Skeletal muscle tissue (tissue), 3 donors: ENCODE measurements at regions not wholly inside any gene's neighbourhood (a gene's known extent, or its start where the extent isn't known, plus 50 kb on each side); places are given as distances from the start of the nearest gene placed in this dataset.
"Not testable (repeated sequence)": the region's sequence is repeated elsewhere in the genome, so short reads cannot be mapped to it uniquely, and the experiment has no call there.

Experiments used
- H3K27ac ChIP-seq: one replicate; pipeline ENCODE4 v1.7.0; 2013; ENCODE audit warnings: mild to moderate bottlenecking, low read depth, low read length, inconsistent platforms
- H3K27me3 ChIP-seq, 3 donors: one replicate each; pipeline ENCODE4 v1.7.0; 2013; ENCODE audit warnings: low read length in 3 of 3; ENCODE audit not compliant: control insufficient read depth in 3 of 3, insufficient read depth in 3 of 3
- H3K36me3 ChIP-seq, 3 donors: one replicate each; pipeline ENCODE4 v1.7.0; 2013; ENCODE audit warnings: low read length in 3 of 3; ENCODE audit not compliant: control insufficient read depth in 3 of 3, insufficient read depth in 3 of 3
- H3K4me1 ChIP-seq, 3 donors: one replicate each; pipeline ENCODE4 v1.7.0; 2013; ENCODE audit warnings: low read length in 3 of 3, mild to moderate bottlenecking in 3 of 3; ENCODE audit not compliant: control insufficient read depth in 3 of 3, insufficient read depth in 3 of 3
- H3K4me3 ChIP-seq, 3 donors: one replicate each; pipeline ENCODE4 v1.7.0; 2013; ENCODE audit warnings: low read length in 3 of 3
- H3K9ac ChIP-seq, 3 donors: one replicate each; pipeline ENCODE4 v1.7.0; 2013; ENCODE audit warnings: low read length in 3 of 3, mild to moderate bottlenecking in 3 of 3, moderate library complexity in 2 of 3, low read depth in 1 of 3
- H3K9me3 ChIP-seq, 3 donors: one replicate each; pipeline ENCODE4 v1.7.0; 2013; ENCODE audit warnings: low read length in 3 of 3; ENCODE audit not compliant: control insufficient read depth in 3 of 3
- donor health status: Osteomylitis.

- H3K27me3 ChIP-seq, H3K27ac ChIP-seq, H3K4me3 ChIP-seq, H3K4me1 ChIP-seq, H3K9me3 ChIP-seq, H3K36me3 ChIP-seq, H3K9ac ChIP-seq: not testable (repeated sequence)
Observed at GRCh38 chrX:40387311-40387710, 193.5 kb upstream of the ATP6AP2 start.

GRCh38 chrX:40385682-40386081 lies 195.1 kb upstream of the ATP6AP2 start:
- Histone ChIP-seq H3K4me3 (no peak overlapping the region), H3K9ac (no peak overlapping the region), H3K4me1 (no peaks in the 10 kb centered on the region), H3K27me3 (no peaks in the 10 kb centered on the region), H3K9me3 (no peaks in the 10 kb centered on the region), H3K27ac (no peak overlapping the region), H3K36me3 (no peaks in the 10 kb centered on the region)

GRCh38 chrX:40385256-40385655 lies 195.5 kb upstream of the ATP6AP2 start:
- Histone ChIP-seq H3K4me3 (no peak overlapping the region), H3K9me3 (no peaks in the 10 kb centered on the region), H3K9ac (no peak overlapping the region), H3K36me3 (no peaks in the 10 kb centered on the region), H3K4me1 (no peaks in the 10 kb centered on the region), H3K27me3 (no peaks in the 10 kb centered on the region), H3K27ac (no peak overlapping the region)

GRCh38 chrX:40383969-40384368 lies 196.8 kb upstream of the ATP6AP2 start:
- H3K27me3 ChIP-seq, result peaks cover 0 to 2% (median 0%) of the 10 kb centered on the region in 3 donors
- H3K9me3 ChIP-seq, result no peaks in the 10 kb centered on the region
- H3K4me3 ChIP-seq, result no peak overlapping the region
- no peaks in the 10 kb centered on the region for H3K36me3 ChIP-seq
- no peak overlapping the region for H3K9ac ChIP-seq
- no peak overlapping the region for H3K27ac ChIP-seq
- H3K4me1 ChIP-seq, result no peaks in the 10 kb centered on the region

- Histone ChIP-seq H3K4me1 (no peaks in the 10 kb centered on the region), H3K36me3 (no peaks in the 10 kb centered on the region), H3K9me3 (no peaks in the 10 kb centered on the region), H3K27me3 (peaks cover 0 to 5% (median 0%) of the 10 kb centered on the region in 3 donors), H3K27ac (no peak overlapping the region), H3K9ac (no peak overlapping the region), H3K4me3 (no peak overlapping the region)
Observed at GRCh38 chrX:40383360-40383759, 197.4 kb upstream of the ATP6AP2 start.

GRCh38 chrX:40380655-40381488 lies 199.9 kb upstream of the ATP6AP2 start:
- no peaks in the 10 kb centered on the region for H3K4me1 ChIP-seq
- peaks cover 0 to 4% (median 0%) of the 10 kb centered on the region in 3 donors for H3K9me3 ChIP-seq
- no peak overlapping the region for H3K9ac ChIP-seq
- H3K27me3 ChIP-seq, result peaks cover 0 to 5% (median 0%) of the 10 kb centered on the region in 3 donors
- H3K4me3 ChIP-seq, result no peak overlapping the region
- H3K27ac ChIP-seq, result no peak overlapping the region
- no peaks in the 10 kb centered on the region for H3K36me3 ChIP-seq

GRCh38 chrX:40377684-40378083 lies 203.1 kb upstream of the ATP6AP2 start:
- Histone ChIP-seq H3K9ac (no peak overlapping the region), H3K36me3 (no peaks in the 10 kb centered on the region), H3K9me3 (peaks cover 0 to 4% (median 0%) of the 10 kb centered on the region in 3 donors), H3K4me3 (no peak overlapping the region), H3K27ac (no peak overlapping the region), H3K27me3 (peaks cover 0 to 5% (median 0%) of the 10 kb centered on the region in 3 donors), H3K4me1 (no peaks in the 10 kb centered on the region)

GRCh38 chrX:40374486-40374885 lies 206.3 kb upstream of the ATP6AP2 start:
- Histone ChIP-seq H3K27ac (no peak overlapping the region), H3K27me3 (peaks cover 0 to 9% (median 0%) of the 10 kb centered on the region in 3 donors), H3K4me3 (no peak overlapping the region), H3K9me3 (peaks cover 0 to 4% (median 0%) of the 10 kb centered on the region in 3 donors), H3K36me3 (no peaks in the 10 kb centered on the region), H3K9ac (no peak overlapping the region), H3K4me1 (no peaks in the 10 kb centered on the region)

GRCh38 chrX:40373641-40374040 lies 207.1 kb upstream of the ATP6AP2 start:
- Histone ChIP-seq H3K36me3 (no peaks in the 10 kb centered on the region), H3K9ac (no peak overlapping the region), H3K27me3 (peaks cover 0 to 4% (median 0%) of the 10 kb centered on the region in 3 donors), H3K9me3 (peaks cover 0 to 4% (median 0%) of the 10 kb centered on the region in 3 donors), H3K27ac (no peak overlapping the region), H3K4me1 (no peaks in the 10 kb centered on the region), H3K4me3 (no peak overlapping the region)

- peaks cover 0 to 4% (median 0%) of the 10 kb centered on the region in 3 donors for H3K27me3 ChIP-seq
- H3K27ac ChIP-seq, result no peak overlapping the region
- H3K36me3 ChIP-seq, result no peaks in the 10 kb centered on the region
- no peak overlapping the region for H3K9ac ChIP-seq
- no peak overlapping the region for H3K4me3 ChIP-seq
- peaks cover 0 to 4% (median 0%) of the 10 kb centered on the region in 3 donors for H3K9me3 ChIP-seq
- no peaks in the 10 kb centered on the region for H3K4me1 ChIP-seq
Observed at GRCh38 chrX:40373025-40373424, 207.7 kb upstream of the ATP6AP2 start.
